Brain microvascular endothelial cell (primary cell): ENCODE measurements at regions not wholly inside any gene's neighbourhood (a gene's known extent, or its start where the extent isn't known, plus 50 kb on each side); places are given as distances from the start of the nearest gene placed in this dataset.
"Not testable (repeated sequence)": the region's sequence is repeated elsewhere in the genome, so short reads cannot be mapped to it uniquely, and the experiment has no call there.

ENCODE experiments used
- DNase-seq: peaks from one replicate; pipeline ENCODE4 v3.0.0-alpha.2; 2020
- H3K27ac ChIP-seq: fragments of 250-450 bp; sonication (Bioruptor Pico); 2 replicates; pipeline ENCODE4 v1.5.1; 2020; ENCODE audit warnings: mild to moderate bottlenecking, moderate library complexity
- H3K27me3 ChIP-seq: fragments of 250-450 bp; sonication (Bioruptor Pico); replicated peaks from 2 replicates; pipeline ENCODE4 v1.5.1; 2020; ENCODE audit warnings: mild to moderate bottlenecking
- H3K36me3 ChIP-seq: fragments of 250-450 bp; sonication (Bioruptor Pico); replicated peaks from 2 replicates; pipeline ENCODE4 v1.5.1; 2020; ENCODE audit warnings: mild to moderate bottlenecking
- H3K4me3 ChIP-seq: 2 replicates; pipeline ENCODE4 v1.5.1; 2011; ENCODE audit warnings: low read depth, mild to moderate bottlenecking, control low read depth, low read length, moderate library complexity
- in situ Hi-C: cut with HindIII; loops from 2 replicates; pipeline ENCODE4 v1.10.0; 2017; ENCODE audit warnings: low sequenced_read_pairs, low pct_ligation_motif_present
- TF ChIP-seq, protein P1 (sequence below): IDR thresholded peaks from 2 replicates; pipeline ENCODE4 v1.5.1; 2011; ENCODE audit warnings: low read depth, mild to moderate bottlenecking, moderate library complexity, low read length, control low read depth, inconsistent platforms; ENCODE audit errors: missing control alignments

DNA sequence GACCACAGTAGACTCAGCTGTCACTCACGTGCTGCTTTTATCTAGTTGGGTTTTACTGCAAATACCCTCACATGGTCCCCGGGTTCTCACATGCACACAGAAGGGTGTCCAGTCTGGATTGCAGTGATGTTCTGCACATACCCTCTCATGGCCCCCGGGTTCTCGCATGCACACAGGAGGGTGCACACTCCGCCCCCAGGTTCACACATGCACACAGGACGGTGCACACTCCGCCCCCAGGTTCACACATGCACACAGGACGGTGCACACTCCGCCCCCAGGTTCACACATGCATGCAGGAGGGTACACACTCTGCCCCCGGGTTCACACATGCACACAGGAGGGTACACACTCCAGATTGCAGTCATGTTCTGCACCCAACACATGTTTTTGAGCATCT, 224.3 kb downstream of the ERMARD start:
- in situ Hi-C loops = no loop called here
- Histone ChIP-seq H3K27ac (no peak overlapping the region), H3K36me3 (no peaks in the 10 kb centered on the region), H3K4me3 (no peak overlapping the region), H3K27me3 (no peaks in the 10 kb centered on the region)
- no peak for DNase-seq
- TF ChIP-seq, protein P1, sequence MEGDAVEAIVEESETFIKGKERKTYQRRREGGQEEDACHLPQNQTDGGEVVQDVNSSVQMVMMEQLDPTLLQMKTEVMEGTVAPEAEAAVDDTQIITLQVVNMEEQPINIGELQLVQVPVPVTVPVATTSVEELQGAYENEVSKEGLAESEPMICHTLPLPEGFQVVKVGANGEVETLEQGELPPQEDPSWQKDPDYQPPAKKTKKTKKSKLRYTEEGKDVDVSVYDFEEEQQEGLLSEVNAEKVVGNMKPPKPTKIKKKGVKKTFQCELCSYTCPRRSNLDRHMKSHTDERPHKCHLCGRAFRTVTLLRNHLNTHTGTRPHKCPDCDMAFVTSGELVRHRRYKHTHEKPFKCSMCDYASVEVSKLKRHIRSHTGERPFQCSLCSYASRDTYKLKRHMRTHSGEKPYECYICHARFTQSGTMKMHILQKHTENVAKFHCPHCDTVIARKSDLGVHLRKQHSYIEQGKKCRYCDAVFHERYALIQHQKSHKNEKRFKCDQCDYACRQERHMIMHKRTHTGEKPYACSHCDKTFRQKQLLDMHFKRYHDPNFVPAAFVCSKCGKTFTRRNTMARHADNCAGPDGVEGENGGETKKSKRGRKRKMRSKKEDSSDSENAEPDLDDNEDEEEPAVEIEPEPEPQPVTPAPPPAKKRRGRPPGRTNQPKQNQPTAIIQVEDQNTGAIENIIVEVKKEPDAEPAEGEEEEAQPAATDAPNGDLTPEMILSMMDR = no peak

- DNase-seq = no peak
- H3K4me3 ChIP-seq = no peak overlapping the region
- TF ChIP-seq, protein P1 = no peak
- in situ Hi-C loops = no loop called here
- no peaks in the 10 kb centered on the region for H3K27me3 ChIP-seq
- no peak overlapping the region for H3K27ac ChIP-seq
- no peaks in the 10 kb centered on the region for H3K36me3 ChIP-seq
These were observed 223.9 kb downstream of the ERMARD start for GRCh38 chr6:169975286-169975685.

DNA sequence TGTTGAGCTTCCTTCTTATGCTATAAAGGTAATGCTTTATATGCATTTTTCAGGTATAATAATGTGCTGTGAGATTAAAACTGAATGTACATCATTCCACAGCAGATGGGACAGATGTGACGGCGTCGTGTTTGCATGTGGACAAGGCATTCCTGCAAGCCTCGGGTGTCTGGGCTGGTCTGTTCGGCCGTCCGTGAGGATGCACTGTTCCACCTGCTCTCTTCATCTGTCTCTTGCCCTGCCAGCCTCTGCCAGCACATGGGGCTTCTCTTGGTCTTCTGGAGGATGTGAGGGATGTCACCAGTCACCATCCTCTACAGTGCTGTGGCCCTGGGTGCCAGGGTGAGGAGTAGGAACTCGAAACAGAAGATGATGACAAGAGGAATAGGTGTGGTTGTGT, 223.2 kb downstream of the ERMARD start:
- Histone ChIP-seq H3K4me3 (no peak overlapping the region), H3K36me3 (no peaks in the 10 kb centered on the region), H3K27me3 (no peaks in the 10 kb centered on the region), H3K27ac (no peak overlapping the region)
- TF ChIP-seq, protein P1 = no peak
- in situ Hi-C loops = no loop called here
- no peak for DNase-seq

- in situ Hi-C loops, DNase-seq: not testable (repeated sequence)
These were observed 222.4 kb downstream of the ERMARD start for GRCh38 chr6:169973588-169974467.

DNA sequence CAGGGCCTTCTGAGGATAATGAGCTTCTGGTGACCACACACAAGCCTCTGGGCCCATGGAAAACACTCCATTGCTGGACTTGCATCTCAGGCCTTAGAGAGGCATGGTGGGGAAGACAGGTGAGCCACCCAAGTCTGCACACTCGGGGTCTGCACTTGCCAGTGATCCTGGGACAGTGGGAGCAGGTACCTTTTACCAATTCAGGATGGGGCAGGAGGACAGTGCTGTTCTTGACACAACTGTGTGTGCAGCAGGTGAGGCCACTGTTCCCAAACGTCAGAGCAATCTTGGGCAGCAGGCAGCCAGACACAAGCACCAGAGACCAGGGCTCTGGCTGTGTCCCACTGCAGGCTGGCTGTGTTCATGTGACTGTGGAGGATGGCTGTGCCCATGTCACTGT, 221.3 kb downstream of the ERMARD start:
- Histone ChIP-seq H3K4me3 (no peak overlapping the region), H3K27ac (no peak overlapping the region), H3K36me3 (no peaks in the 10 kb centered on the region), H3K27me3 (no peaks in the 10 kb centered on the region)
- in situ Hi-C loops = no loop called here
- DNase-seq = no peak
- TF ChIP-seq, protein P1 = no peak

More at GRCh38 chr6:169973588-169974467, 222.4 kb downstream of the ERMARD start:
- not testable (repeated sequence) for H3K36me3 ChIP-seq, H3K27me3 ChIP-seq, H3K4me3 ChIP-seq, H3K27ac ChIP-seq

GRCh38 chr6:169972101-169972651, 220.8 kb downstream of the ERMARD start:
- Histone ChIP-seq H3K27ac (no peak overlapping the region), H3K36me3 (no peaks in the 10 kb centered on the region), H3K27me3 (no peaks in the 10 kb centered on the region), H3K4me3 (no peak overlapping the region)
- DNase-seq = no peak
- TF ChIP-seq, protein P1 = no peak
- in situ Hi-C loops = no loop called here
